CD14-positive monocyte (primary cell): ENCODE measurements at regions not wholly inside any gene's neighbourhood (a gene's known extent, or its start where the extent isn't known, plus 50 kb on each side); places are given as distances from the start of the nearest gene placed in this dataset.

Source experiments
- DNase-seq, 3 donors: peaks; one replicate each; pipeline ENCODE4 v3.0.0-alpha.2; 2011 to 2022
- H2AFZ ChIP-seq: 2 replicates; pipeline ENCODE4 v1.6.0; 2012; ENCODE audit warnings: mild to moderate bottlenecking, low read depth, low read length, inconsistent platforms; ENCODE audit not compliant: insufficient read depth, poor library complexity, severe bottlenecking
- H3K27ac ChIP-seq, 2 donors: 1 replicate in 1 of 2; 2 replicates in 1 of 2; pipeline ENCODE4 v1.5.1; 2012 to 2013; ENCODE audit warnings: low read length in 2 of 2, control low read depth in 1 of 2, inconsistent platforms in 1 of 2, low read depth in 1 of 2, mild to moderate bottlenecking in 1 of 2
- H3K27me3 ChIP-seq, 2 donors: one replicate each; pipeline versions ENCODE4 v1.6.0 to v1.6.1; 2011 to 2013; ENCODE audit warnings: low read length in 2 of 2; ENCODE audit not compliant: control insufficient read depth in 2 of 2, insufficient read depth in 2 of 2
- H3K36me3 ChIP-seq, 2 donors: replicated peaks in 1 of 2; 1 replicate in 1 of 2; 2 replicates in 1 of 2; pipeline versions ENCODE4 v1.5.1 to v1.6.1; 2012 to 2013; ENCODE audit warnings: low read length in 2 of 2, control low read depth in 1 of 2, inconsistent platforms in 1 of 2, mild to moderate bottlenecking in 1 of 2; ENCODE audit not compliant: insufficient read depth in 2 of 2, control insufficient read depth in 1 of 2
- H3K4me1 ChIP-seq, 2 donors: 1 replicate in 1 of 2; 2 replicates in 1 of 2; pipeline versions ENCODE4 v1.5.1 to v1.6.1; 2012 to 2013; ENCODE audit warnings: low read length in 2 of 2, control low read depth in 1 of 2, inconsistent platforms in 1 of 2, mild to moderate bottlenecking in 1 of 2, moderate library complexity in 1 of 2; ENCODE audit not compliant: insufficient read depth in 2 of 2, control insufficient read depth in 1 of 2
- H3K4me2 ChIP-seq: replicated peaks from 2 replicates; pipeline ENCODE3; 2012; ENCODE audit warnings: low read length, moderate library complexity, mild to moderate bottlenecking; ENCODE audit not compliant: poor library complexity, severe bottlenecking; ENCODE audit errors: extremely low read depth
- H3K4me3 ChIP-seq, 3 experiments: fragments of 200-600 bp in 1 of 3; sonication (generic) in 1 of 3; replicated peaks in 1 of 3; 1 replicate in 2 of 3; 2 replicates in 1 of 3; pipeline ENCODE4 v1.5.1; 2011 to 2013; ENCODE audit warnings: low read length in 3 of 3, mild to moderate bottlenecking in 3 of 3, control low read depth in 2 of 3, low read depth in 2 of 3, inconsistent platforms in 1 of 3, moderate library complexity in 1 of 3
- H3K79me2 ChIP-seq: 2 replicates; pipeline ENCODE4 v1.6.0; 2012; ENCODE audit warnings: mild to moderate bottlenecking, control low read depth, inconsistent platforms, low read length, moderate library complexity; ENCODE audit not compliant: insufficient read depth
- H3K9ac ChIP-seq: 2 replicates; pipeline ENCODE4 v1.6.0; 2017; ENCODE audit warnings: low read length, mild to moderate bottlenecking; ENCODE audit not compliant: insufficient read depth, poor library complexity, severe bottlenecking
- H3K9me3 ChIP-seq, 2 donors: replicated peaks in 1 of 2; 1 replicate in 1 of 2; 2 replicates in 1 of 2; pipeline versions ENCODE4 v1.5.1 to v1.6.1; 2012 to 2013; ENCODE audit warnings: low read length in 2 of 2, control low read depth in 1 of 2; ENCODE audit not compliant: control insufficient read depth in 1 of 2, insufficient read depth in 1 of 2
- H4K20me1 ChIP-seq: 2 replicates; pipeline ENCODE4 v1.6.0; 2012; ENCODE audit warnings: mild to moderate bottlenecking, low read length, control low read depth, moderate library complexity; ENCODE audit not compliant: insufficient read depth
- H3K27ac Mint-ChIP-seq, 7 donors: one replicate each; pipeline ENCODE4 v1.8.0; 2020; ENCODE audit warnings: mild to moderate bottlenecking in 7 of 7, mixed read lengths in 7 of 7, moderate library complexity in 6 of 7, inconsistent platforms in 2 of 7
- H3K27me3 Mint-ChIP-seq, 3 donors: one replicate each; pipeline ENCODE4 v1.8.0; 2021 to 2022; ENCODE audit warnings: low read depth in 3 of 3, mild to moderate bottlenecking in 3 of 3, mixed read lengths in 3 of 3, moderate library complexity in 3 of 3, inconsistent platforms in 1 of 3
- H3K36me3 Mint-ChIP-seq, 2 donors: one replicate each; pipeline ENCODE4 v1.8.0; 2020; ENCODE audit warnings: mixed read lengths in 2 of 2, inconsistent platforms in 1 of 2, mild to moderate bottlenecking in 1 of 2
- H3K4me1 Mint-ChIP-seq: one replicate; pipeline ENCODE4 v1.8.0; 2020; ENCODE audit warnings: mild to moderate bottlenecking, mixed read lengths
- H3K4me3 Mint-ChIP-seq, 2 donors: one replicate each; pipeline ENCODE4 v1.8.0; 2020; ENCODE audit warnings: mild to moderate bottlenecking in 2 of 2, mixed read lengths in 2 of 2, moderate library complexity in 1 of 2
- H3K9me3 Mint-ChIP-seq, 7 donors: one replicate each; pipeline ENCODE4 v1.8.0; 2020 to 2022; ENCODE audit warnings: mixed read lengths in 7 of 7, mild to moderate bottlenecking in 6 of 7, moderate library complexity in 6 of 7, inconsistent platforms in 2 of 7
- WGBS: methylation state at CpG from one replicate; pipeline ENCODE4 v1.1.5; 2013; ENCODE audit warnings: missing lambda C conversion rate; ENCODE audit not compliant: insufficient coverage; 5-methylcytosine and 5-hydroxymethylcytosine counted together
- intact Hi-C, 2 donors: fragments of 100-400 bp; cut with micrococcal nuclease; formaldehyde crosslinking; loops; one replicate each; pipeline versions ENCODE4 v1.15.0 to v1.15.1; 2023
- TF ChIP-seq, protein P1 (sequence below): fragments of 200-600 bp; IDR thresholded peaks from one replicate; pipeline ENCODE4 v1.8.0; 2022; ENCODE audit warnings: antibody characterized with exemption, mild to moderate bottlenecking

DNA sequence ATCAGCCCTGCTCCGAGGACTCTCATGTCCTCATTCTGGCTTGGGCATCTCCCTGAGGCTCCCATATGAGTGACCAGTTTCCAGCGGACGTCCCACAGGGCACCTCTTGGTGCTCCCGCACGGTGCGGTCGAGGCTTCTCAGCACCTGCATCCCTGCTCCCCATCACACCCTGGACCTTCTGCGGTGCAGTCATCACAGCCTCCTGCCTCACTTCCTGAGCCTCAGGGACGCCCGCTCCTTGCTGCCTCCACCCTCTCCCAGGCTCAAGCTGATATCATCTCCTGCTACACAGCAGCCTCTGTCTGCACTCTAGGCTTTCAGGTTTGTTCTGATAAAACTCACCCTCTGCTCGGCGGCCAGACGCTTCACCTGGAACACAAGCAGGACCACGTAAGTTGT, 185.0 kb downstream of the TMEM18 start:
- no peaks in the 10 kb centered on the region for H3K4me1 ChIP-seq
- H3K4me2 ChIP-seq: no peak overlapping the region
- peaks cover 1 to 2% (median 2%) of the 10 kb centered on the region in 3 donors for H3K27me3 Mint-ChIP-seq
- peaks cover 0 to 23% of the 10 kb centered on the region in 2 donors for H3K9me3 ChIP-seq
- 88% methylated on average over 14 of the region's 14 CpGs for WGBS
- no peaks in the 10 kb centered on the region for H3K36me3 Mint-ChIP-seq
- intact Hi-C loops: no loop called here
- H3K27me3 ChIP-seq: no peaks in the 10 kb centered on the region
- TF ChIP-seq, protein P1, sequence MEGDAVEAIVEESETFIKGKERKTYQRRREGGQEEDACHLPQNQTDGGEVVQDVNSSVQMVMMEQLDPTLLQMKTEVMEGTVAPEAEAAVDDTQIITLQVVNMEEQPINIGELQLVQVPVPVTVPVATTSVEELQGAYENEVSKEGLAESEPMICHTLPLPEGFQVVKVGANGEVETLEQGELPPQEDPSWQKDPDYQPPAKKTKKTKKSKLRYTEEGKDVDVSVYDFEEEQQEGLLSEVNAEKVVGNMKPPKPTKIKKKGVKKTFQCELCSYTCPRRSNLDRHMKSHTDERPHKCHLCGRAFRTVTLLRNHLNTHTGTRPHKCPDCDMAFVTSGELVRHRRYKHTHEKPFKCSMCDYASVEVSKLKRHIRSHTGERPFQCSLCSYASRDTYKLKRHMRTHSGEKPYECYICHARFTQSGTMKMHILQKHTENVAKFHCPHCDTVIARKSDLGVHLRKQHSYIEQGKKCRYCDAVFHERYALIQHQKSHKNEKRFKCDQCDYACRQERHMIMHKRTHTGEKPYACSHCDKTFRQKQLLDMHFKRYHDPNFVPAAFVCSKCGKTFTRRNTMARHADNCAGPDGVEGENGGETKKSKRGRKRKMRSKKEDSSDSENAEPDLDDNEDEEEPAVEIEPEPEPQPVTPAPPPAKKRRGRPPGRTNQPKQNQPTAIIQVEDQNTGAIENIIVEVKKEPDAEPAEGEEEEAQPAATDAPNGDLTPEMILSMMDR: no peak
- H3K79me2 ChIP-seq: no peaks in the 10 kb centered on the region
- H3K27ac Mint-ChIP-seq: no peak overlapping the region
- no peak overlapping the region for H3K27ac ChIP-seq
- H3K36me3 ChIP-seq: no peaks in the 10 kb centered on the region
- H3K4me3 Mint-ChIP-seq: no peak overlapping the region
- no peak overlapping the region for H3K9ac ChIP-seq
- no peak for DNase-seq
- H3K9me3 Mint-ChIP-seq: peaks cover 6 to 17% (median 12%) of the 10 kb centered on the region in 7 donors
- no peak overlapping the region for H2AFZ ChIP-seq
- H3K4me1 Mint-ChIP-seq: no peaks in the 10 kb centered on the region
- no peaks in the 10 kb centered on the region for H4K20me1 ChIP-seq
- H3K4me3 ChIP-seq: no peak overlapping the region

DNA sequence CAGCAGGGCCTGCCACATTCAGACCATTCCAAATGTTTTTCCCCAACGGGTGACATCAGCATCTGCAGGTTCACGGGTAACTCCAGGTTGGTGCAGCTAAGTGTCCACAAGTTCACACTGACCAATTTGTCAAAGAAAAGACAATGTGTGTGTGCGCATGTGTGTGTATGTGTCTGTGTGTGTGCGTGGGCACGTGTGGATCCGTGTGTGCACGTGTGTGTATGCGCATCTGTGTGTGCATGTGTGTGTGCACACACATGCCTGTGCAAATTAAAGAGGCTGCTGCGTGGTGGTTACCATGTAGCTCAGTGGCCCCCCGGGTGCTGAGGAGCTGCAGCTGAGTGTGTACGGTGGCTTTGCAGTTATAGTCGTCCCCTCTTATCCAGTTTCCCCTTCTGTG, 187.4 kb downstream of the TMEM18 start:
- no peak overlapping the region for H3K9ac ChIP-seq
- Mint-ChIP-seq H3K4me3 (no peak overlapping the region), H3K9me3 (peaks cover 0 to 2% (median 0%) of the 10 kb centered on the region in 7 donors), H3K4me1 (no peaks in the 10 kb centered on the region), H3K27ac (no peak overlapping the region), H3K36me3 (no peaks in the 10 kb centered on the region), H3K27me3 (peaks cover 0 to 2% (median 1%) of the 10 kb centered on the region in 3 donors)
- H3K79me2 ChIP-seq: no peaks in the 10 kb centered on the region
- intact Hi-C loops: no loop called here
- WGBS: 97% methylated on average over 8 of the region's 12 CpGs
- H2AFZ ChIP-seq: no peak overlapping the region
- H3K4me1 ChIP-seq: no peaks in the 10 kb centered on the region
- DNase-seq: no peak
- peaks cover 0 to 5% of the 10 kb centered on the region in 2 donors for H3K9me3 ChIP-seq
- no peaks in the 10 kb centered on the region for H4K20me1 ChIP-seq
- H3K4me2 ChIP-seq: no peak overlapping the region
- H3K27ac ChIP-seq: no peak overlapping the region
- TF ChIP-seq, protein P1: no peak
- no peaks in the 10 kb centered on the region for H3K36me3 ChIP-seq
- H3K27me3 ChIP-seq: no peaks in the 10 kb centered on the region
- no peak overlapping the region for H3K4me3 ChIP-seq
